ENCODE measurements at regions not wholly inside any gene's neighbourhood (a gene's known extent, or its start where the extent isn't known, plus 50 kb on each side); places are given as distances from the start of the nearest gene placed in this dataset.

DNA sequence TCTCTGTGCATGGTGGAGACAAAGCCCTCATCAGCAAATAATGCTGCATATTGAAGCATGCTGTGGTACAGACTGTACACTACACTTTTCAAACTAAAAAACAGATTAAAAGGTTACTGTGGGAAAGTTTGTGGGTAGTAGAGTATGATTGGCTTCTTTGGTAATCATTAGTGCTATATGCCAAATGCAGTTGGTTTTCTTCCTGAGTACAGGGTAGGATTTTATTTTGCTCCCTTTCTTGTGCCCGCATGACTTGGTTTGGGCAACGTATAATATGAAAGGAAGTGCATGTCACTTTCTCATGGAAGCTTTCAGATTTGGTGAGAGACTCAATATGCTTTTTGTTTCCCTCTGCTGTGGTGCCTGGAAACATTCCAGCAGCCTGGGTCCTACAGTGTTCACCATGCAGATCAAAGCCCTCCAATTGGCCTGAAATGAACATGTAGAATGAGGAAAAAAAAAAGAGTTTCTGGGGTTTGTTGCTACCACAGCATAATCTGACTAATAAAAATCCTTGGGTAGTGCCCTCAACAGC lies 270.7 kb upstream of the ADGRB3 start:
- POLR2A ChIA-PET: interaction anchor here (0.6 to 0.7 kb wide), 2 partner anchors 12 to 305 kb away, joined by 3 to 4 read pairs; no protein-coding TSS in a partner anchor
- TF ChIP-seq BHLHE40 (IDR thresholded peaks at IDR 0.05; ENCODE audit: borderline replicate concordance) (no peak), SP1 (IDR thresholded peaks at IDR 0.05) (no peak), ARNT (IDR thresholded peaks at IDR 0.05) (no peak), FOXA1 (IDR thresholded peaks at IDR 0.05) (no peak), L3MBTL2 (conservative IDR thresholded peaks at IDR 0.05) (no peak), FOXM1 (IDR thresholded peaks at IDR 0.05; ENCODE audit: borderline replicate concordance) (no peak), ELF4 (IDR thresholded peaks at IDR 0.05) (no peak)
- TF ChIP-seq, protein P1, sequence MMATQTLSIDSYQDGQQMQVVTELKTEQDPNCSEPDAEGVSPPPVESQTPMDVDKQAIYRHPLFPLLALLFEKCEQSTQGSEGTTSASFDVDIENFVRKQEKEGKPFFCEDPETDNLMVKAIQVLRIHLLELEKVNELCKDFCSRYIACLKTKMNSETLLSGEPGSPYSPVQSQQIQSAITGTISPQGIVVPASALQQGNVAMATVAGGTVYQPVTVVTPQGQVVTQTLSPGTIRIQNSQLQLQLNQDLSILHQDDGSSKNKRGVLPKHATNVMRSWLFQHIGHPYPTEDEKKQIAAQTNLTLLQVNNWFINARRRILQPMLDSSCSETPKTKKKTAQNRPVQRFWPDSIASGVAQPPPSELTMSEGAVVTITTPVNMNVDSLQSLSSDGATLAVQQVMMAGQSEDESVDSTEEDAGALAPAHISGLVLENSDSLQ (IDR thresholded peaks at IDR 0.05): no peak
- DNase-seq (ENCODE audit: extremely low spot score): no peak
- CTCF ChIA-PET: interaction anchor here (0.5 kb wide), 1 partner anchor 429 kb away, joined by 4 read pairs; no protein-coding TSS in a partner anchor

DNA sequence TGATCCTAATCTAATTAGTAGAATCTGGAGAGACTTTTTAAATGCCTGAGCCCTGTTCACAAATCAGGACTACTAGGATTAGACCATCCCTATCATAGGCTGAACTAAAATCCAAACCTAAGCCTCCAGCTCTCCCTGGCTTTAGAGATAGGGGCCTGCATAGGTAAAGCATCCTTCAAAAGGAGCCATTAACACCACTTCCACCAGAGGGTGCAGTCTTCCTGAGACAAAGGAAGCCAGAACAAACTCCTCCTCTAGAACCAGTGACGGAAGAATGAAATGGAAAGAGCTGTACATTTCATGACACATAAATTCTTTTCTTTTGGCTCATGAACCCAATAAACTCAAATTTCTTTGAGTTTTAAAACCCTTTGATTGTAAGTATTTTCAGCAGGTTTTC lies 291.2 kb upstream of the ADGRB3 start:
- TF ChIP-seq ARNT (IDR thresholded peaks at IDR 0.05) (no peak), TARDBP (IDR thresholded peaks at IDR 0.05) (no peak), L3MBTL2 (conservative IDR thresholded peaks at IDR 0.05) (no peak), FOXK2 (IDR thresholded peaks at IDR 0.05) (no peak), HDGF (IDR thresholded peaks at IDR 0.05; ENCODE audit: borderline replicate concordance) (no peak), LEF1 (IDR thresholded peaks at IDR 0.05; ENCODE audit: borderline replicate concordance) (no peak), ZNF384 (IDR thresholded peaks at IDR 0.05) (no peak)
- CTCF ChIA-PET: interaction anchor here (0.5 to 1.3 kb wide), 5 partner anchors 15 to 1766 kb away, joined by 3 to 4 read pairs (median 3); no protein-coding TSS in a partner anchor
- POLR2A ChIA-PET: no interaction called here
- peak; percentile 62 for DNase-seq (ENCODE audit: extremely low spot score)

GRCh38 chr6:68342286-68342685 lies 292.8 kb upstream of the ADGRB3 start:
- DNase-seq (ENCODE audit: extremely low spot score): no peak
- ChIA-PET POLR2A (no interaction called here), CTCF (interaction anchor here (0.6 kb wide), 1 partner anchor 13 kb away, joined by 3 read pairs; no protein-coding TSS in a partner anchor)
- TF ChIP-seq FOXA1 (IDR thresholded peaks at IDR 0.05): no peak
- no peak for TF ChIP-seq ELF4 (IDR thresholded peaks at IDR 0.05)
- no peak for TF ChIP-seq CTBP1 (IDR thresholded peaks at IDR 0.05; ENCODE audit: borderline replicate concordance)
- TF ChIP-seq FOXK2 (IDR thresholded peaks at IDR 0.05): no peak
- TF ChIP-seq, protein P1 (IDR thresholded peaks at IDR 0.05): no peak
- no peak for TF ChIP-seq TARDBP (IDR thresholded peaks at IDR 0.05)
- TF ChIP-seq SUZ12 (IDR thresholded peaks at IDR 0.05): no peak
- no peak for TF ChIP-seq ZNF384 (IDR thresholded peaks at IDR 0.05)
- TF ChIP-seq L3MBTL2 (conservative IDR thresholded peaks at IDR 0.05): no peak
- TF ChIP-seq NFRKB (IDR thresholded peaks at IDR 0.05): no peak
- no peak for TF ChIP-seq LEF1 (IDR thresholded peaks at IDR 0.05; ENCODE audit: borderline replicate concordance)
- no peak for TF ChIP-seq BHLHE40 (IDR thresholded peaks at IDR 0.05; ENCODE audit: borderline replicate concordance)
- no peak for TF ChIP-seq SP1 (IDR thresholded peaks at IDR 0.05)
- no peak for TF ChIP-seq ARNT (IDR thresholded peaks at IDR 0.05)
- no peak for TF ChIP-seq FOXM1 (IDR thresholded peaks at IDR 0.05; ENCODE audit: borderline replicate concordance)

GRCh38 chr6:68339488-68340131 lies 295.5 kb upstream of the ADGRB3 start:
- CTCF ChIA-PET: no interaction called here
- TF ChIP-seq SP1 (IDR thresholded peaks at IDR 0.05): no peak
- no peak for TF ChIP-seq ARNT (IDR thresholded peaks at IDR 0.05)
- no peak for TF ChIP-seq FOXM1 (IDR thresholded peaks at IDR 0.05; ENCODE audit: borderline replicate concordance)
- TF ChIP-seq, protein P1 (IDR thresholded peaks at IDR 0.05): no peak
- no peak for TF ChIP-seq NFRKB (IDR thresholded peaks at IDR 0.05)
- TF ChIP-seq LEF1 (IDR thresholded peaks at IDR 0.05; ENCODE audit: borderline replicate concordance): no peak
- DNase-seq (ENCODE audit: extremely low spot score): no peak
- POLR2A ChIA-PET: no interaction called here

GRCh38 chr6:68333442-68333841 lies 301.6 kb upstream of the ADGRB3 start:
- no peak for DNase-seq (ENCODE audit: extremely low spot score)
- no peak for TF ChIP-seq SUZ12 (IDR thresholded peaks at IDR 0.05)
- TF ChIP-seq TARDBP (IDR thresholded peaks at IDR 0.05): no peak
- no peak for TF ChIP-seq ARNT (IDR thresholded peaks at IDR 0.05)
- TF ChIP-seq FOXA1 (IDR thresholded peaks at IDR 0.05): no peak
- TF ChIP-seq HDGF (IDR thresholded peaks at IDR 0.05; ENCODE audit: borderline replicate concordance): no peak
- TF ChIP-seq SP1 (IDR thresholded peaks at IDR 0.05): no peak
- no peak for TF ChIP-seq BHLHE40 (IDR thresholded peaks at IDR 0.05; ENCODE audit: borderline replicate concordance)
- no peak for TF ChIP-seq L3MBTL2 (conservative IDR thresholded peaks at IDR 0.05)
- no peak for TF ChIP-seq LEF1 (IDR thresholded peaks at IDR 0.05; ENCODE audit: borderline replicate concordance)
- TF ChIP-seq, protein P1 (IDR thresholded peaks at IDR 0.05): no peak
- no peak for TF ChIP-seq FOXM1 (IDR thresholded peaks at IDR 0.05; ENCODE audit: borderline replicate concordance)
- no peak for TF ChIP-seq NFRKB (IDR thresholded peaks at IDR 0.05)
- no peak for TF ChIP-seq ZNF384 (IDR thresholded peaks at IDR 0.05)
- no peak for TF ChIP-seq CTBP1 (IDR thresholded peaks at IDR 0.05; ENCODE audit: borderline replicate concordance)
- CTCF ChIA-PET: no interaction called here
- POLR2A ChIA-PET: no interaction called here
